Stimulated activated CD4-positive, alpha-beta T cell treated with anti-CD3 and anti-CD28 coated beads, Interleukin-4, amount 100 ng/mL, for 48 hours (primary cell): ENCODE measurements at regions not wholly inside any gene's neighbourhood (a gene's known extent, or its start where the extent isn't known, plus 50 kb on each side); places are given as distances from the start of the nearest gene placed in this dataset.
A peak's percentile ranks its signal among the peaks of the same experiment; 100 is the strongest.

Experiments
- DNase-seq, 2 donors: peaks; one replicate each; pipeline ENCODE4 v3.0.0-alpha.2; 2020; ENCODE audit warnings: low read depth in 2 of 2

DNA sequence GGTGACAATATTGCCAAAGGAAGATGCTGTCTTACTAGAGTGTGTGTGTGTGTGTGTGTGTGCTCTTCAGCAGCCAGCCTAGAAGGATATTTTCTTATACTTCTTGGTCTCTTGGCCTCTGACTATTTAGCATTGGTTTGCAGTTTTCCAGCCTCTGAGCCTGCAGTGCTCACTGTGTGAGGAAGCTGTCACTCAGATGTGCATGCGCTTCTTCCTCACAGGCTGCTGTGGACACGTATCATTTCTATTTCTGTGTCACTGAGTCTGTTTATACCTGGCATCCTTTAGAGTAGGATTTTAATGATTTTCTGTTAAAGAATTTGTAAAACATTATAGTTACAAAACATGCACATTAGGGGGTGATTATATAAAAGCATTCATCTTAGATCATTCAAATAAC lies 83.3 kb downstream of the ALDH8A1 start:
- DNase-seq: no peak

GRCh38 chr6:134864558-134864957 lies 85.3 kb downstream of the ALDH8A1 start:
- DNase-seq: no peak

GRCh38 chr6:134863763-134864510 lies 86.0 kb downstream of the ALDH8A1 start:
- no peak for DNase-seq

DNA sequence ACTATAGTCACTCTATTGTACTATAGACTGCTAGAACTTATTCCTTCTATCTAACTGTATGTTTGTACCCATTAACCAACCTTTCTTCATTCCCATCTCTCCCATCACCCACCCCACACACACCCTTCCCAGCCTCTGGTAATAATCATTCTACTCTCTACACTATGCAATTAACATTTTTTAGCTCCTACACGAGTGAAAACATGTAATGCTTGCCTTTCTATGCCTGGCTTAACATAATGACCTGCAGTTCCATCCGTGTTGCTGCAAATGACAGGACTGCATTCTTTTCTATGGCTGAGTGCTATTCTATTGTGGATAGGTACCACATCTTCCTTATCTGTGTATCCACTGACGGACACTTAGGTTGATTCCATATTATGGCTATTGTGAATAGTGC lies 95.5 kb downstream of the ALDH8A1 start:
- DNase-seq: no peak

GRCh38 chr6:134853111-134854055 lies 96.5 kb downstream of the ALDH8A1 start:
- no peak for DNase-seq

- DNase-seq: no peak
Observed at GRCh38 chr6:134851548-134851947, 98.4 kb downstream of the ALDH8A1 start.

GRCh38 chr6:134850721-134851305 lies 99.1 kb downstream of the ALDH8A1 start:
- DNase-seq: no peak

DNA sequence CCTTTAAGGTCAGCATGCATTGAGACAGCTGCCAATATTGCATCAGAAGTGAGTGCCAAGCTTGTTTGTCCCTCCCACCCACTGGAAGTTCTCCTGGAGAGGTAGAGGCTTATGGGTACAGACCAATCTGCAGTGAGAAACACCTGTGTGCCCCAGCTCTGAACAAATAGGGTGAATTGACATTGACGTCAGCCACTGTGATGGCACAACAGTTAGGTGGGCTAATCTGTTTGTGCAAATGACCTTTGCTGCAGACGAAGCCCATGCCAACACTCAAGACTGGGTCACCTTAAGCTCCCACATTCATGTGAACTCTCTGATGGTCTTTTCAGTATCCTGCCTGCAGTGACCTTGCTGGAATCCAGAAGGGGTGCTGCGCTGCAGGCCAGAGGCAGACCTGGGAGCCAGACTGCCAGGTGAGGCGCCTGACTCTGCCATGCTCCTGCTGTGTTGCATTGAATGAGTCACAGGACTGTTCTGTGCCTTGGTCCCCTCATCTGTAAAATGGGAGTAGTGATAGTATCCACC lies 99.9 kb downstream of the ALDH8A1 start:
- DNase-seq: no peak

GRCh38 chr6:134848076-134848475 lies 101.8 kb downstream of the ALDH8A1 start:
- no peak for DNase-seq

DNA sequence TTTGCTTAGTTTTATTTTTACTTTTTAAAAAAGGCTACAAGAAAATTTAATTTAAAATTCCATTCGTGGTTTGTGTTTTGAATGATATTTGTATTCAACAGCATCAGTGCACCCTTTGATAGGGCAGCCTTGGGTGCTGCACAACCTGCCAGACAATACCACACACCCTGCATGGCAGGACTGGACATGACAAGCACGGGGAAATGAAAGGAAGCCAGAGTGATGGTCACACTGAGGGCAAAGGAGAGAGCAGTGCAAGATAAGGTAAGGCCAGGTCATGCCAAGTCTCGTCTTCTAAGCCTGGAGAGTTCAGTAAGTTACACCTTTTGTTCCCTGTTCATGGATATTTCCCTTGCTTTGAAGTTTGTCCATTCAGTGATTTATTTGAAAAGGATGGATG lies 103.0 kb downstream of the ALDH8A1 start:
- DNase-seq: no peak

GRCh38 chr6:134846031-134846430 lies 103.9 kb downstream of the ALDH8A1 start:
- no peak for DNase-seq

DNA sequence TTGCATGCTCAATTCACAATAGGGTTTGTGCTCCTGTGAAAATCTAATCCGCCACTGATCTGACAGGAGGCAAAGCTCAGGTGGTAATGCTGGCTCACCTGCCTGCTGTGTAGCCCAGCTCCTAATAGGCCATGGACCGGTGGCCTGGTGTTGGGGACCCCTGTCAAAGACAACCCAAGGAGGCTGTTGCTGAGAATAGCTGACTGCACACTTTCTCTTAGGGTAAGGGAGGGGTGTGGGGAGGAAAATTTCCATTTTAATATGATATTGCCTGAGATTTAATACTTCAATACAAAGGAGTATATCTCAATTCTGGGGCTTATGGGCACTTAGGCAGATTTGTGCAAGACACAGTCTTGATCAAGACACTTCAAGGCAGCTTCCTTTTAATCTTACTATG lies 105.8 kb downstream of the ALDH8A1 start:
- no peak for DNase-seq

GRCh38 chr6:134840086-134840867 lies 109.6 kb downstream of the ALDH8A1 start:
- no peak for DNase-seq

- DNase-seq: no peak
Observed at GRCh38 chr6:134835993-134836392, 113.9 kb downstream of the ALDH8A1 start.

DNA sequence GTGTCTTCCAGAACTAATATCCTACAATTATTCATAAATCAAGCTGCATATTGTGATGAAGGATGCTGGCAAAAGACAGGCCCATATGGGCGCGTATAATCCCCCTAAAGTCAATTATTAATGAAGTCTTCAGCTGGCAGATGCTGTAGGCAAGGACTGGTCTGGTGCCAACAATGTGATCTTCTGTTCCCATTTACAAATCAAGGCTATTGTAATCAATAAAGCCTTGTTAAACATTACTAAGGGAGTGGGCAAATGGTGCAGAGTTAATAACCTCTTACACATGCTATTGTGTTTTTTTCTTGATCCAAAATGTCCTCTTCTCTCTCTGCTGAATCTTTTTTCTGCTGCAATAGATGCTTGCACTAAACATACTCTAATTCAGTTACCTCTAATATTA lies 119.0 kb downstream of the ALDH8A1 start:
- no peak for DNase-seq

- DNase-seq: no peak
Observed at GRCh38 chr6:134830194-134830593, 119.7 kb downstream of the ALDH8A1 start.

- DNase-seq: no peak
Observed at GRCh38 chr6:134828641-134829040, 121.3 kb downstream of the ALDH8A1 start.

- no peak for DNase-seq
Observed at GRCh38 chr6:134826889-134827737, 122.8 kb downstream of the ALDH8A1 start.

GRCh38 chr6:134823710-134824034 lies 126.2 kb downstream of the ALDH8A1 start:
- DNase-seq: no peak

DNA sequence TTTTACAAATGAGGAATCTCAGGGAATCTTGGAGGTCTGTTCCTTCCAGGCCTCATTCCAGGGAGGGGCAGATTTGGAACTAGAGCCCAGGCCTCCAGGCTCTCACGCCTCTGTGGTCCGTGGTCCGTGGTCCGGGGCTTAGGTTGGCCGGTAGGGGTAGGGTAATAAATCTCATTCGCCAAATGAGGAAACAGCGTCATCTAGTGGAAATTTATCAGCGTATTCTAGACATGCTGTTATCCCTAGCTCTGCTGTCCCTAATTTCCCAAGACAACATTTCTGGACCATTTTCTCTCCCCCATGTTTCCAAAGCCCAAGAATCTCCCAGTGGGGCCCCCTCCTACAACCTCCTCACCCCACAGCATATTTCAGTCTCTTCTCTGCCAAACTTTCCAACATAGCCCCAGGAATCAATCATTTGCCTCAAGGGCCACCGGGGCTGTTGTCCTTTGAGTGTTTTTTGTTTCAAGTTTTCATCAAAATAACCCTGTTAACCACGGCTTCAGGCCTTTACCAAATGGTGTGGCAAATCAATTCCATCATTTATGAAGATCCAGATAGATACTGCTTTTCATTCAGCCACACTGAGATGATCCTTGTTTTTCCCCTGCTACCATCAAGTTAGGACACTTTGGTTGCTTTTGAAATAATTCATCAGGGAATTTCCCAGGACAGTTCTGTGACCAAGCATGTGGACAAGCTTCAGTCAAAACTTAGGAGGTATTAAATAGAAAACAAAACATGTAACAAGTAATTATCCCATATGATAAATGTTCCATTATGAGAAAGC lies 126.8 kb downstream of the ALDH8A1 start:
- DNase-seq: peak in 1 of 2 donors; percentile 11
